Islet precursor cell (in vitro differentiated cells): ENCODE measurements at regions not wholly inside any gene's neighbourhood (a gene's known extent, or its start where the extent isn't known, plus 50 kb on each side); places are given as distances from the start of the nearest gene placed in this dataset.
"Not testable (repeated sequence)": the region's sequence is repeated elsewhere in the genome, so short reads cannot be mapped to it uniquely, and the experiment has no call there.

ENCODE experiments used
- DNase-seq: peaks from one replicate; pipeline ENCODE4 v3.0.0-alpha.2; 2018

- no peak for DNase-seq
Observed at GRCh38 chr10:25869609-25870008, 64.4 kb upstream of the MYO3A start.

GRCh38 chr10:25874402-25874801 lies 59.6 kb upstream of the MYO3A start:
- not testable (repeated sequence) for DNase-seq

GRCh38 chr10:25875556-25876165 lies 58.4 kb upstream of the MYO3A start:
- DNase-seq, result peak; percentile 82

GRCh38 chr10:25877296-25877695 lies 56.7 kb upstream of the MYO3A start:
- no peak for DNase-seq
